B cell (primary cell): ENCODE measurements at regions not wholly inside any gene's neighbourhood (a gene's known extent, or its start where the extent isn't known, plus 50 kb on each side); places are given as distances from the start of the nearest gene placed in this dataset.

Experiments used
- ATAC-seq: fragments of 200-7000 bp; cut with Tn5 transposase; one replicate; pipeline ENCODE4 v1.10.0; 2021; ENCODE audit warnings: low read depth, mild to moderate bottlenecking, moderate number of reproducible peaks, moderate library complexity
- CTCF ChIA-PET: fragments of 350-600 bp; sonication (Branson Sonifier 250); formaldehyde crosslinking; loops from one replicate; lab custom pipeline; 2021; ENCODE audit warnings: antibody characterized with exemption, inconsistent platforms; lab: Charles Lee
- POLR2A ChIA-PET: fragments of 350-600 bp; sonication (Branson Sonifier 250); formaldehyde crosslinking; loops from one replicate; lab custom pipeline; 2021; ENCODE audit warnings: antibody characterized with exemption; lab: Charles Lee
- DNase-seq: peaks from one replicate; pipeline ENCODE4 v3.0.0; 2013
- H2AFZ ChIP-seq: 2 replicates; pipeline ENCODE4 v1.6.1; 2012; ENCODE audit warnings: mild to moderate bottlenecking, low read depth, low read length; ENCODE audit not compliant: insufficient read depth, poor library complexity, severe bottlenecking
- H3K27ac ChIP-seq, 2 donors: 1 replicate in 1 of 2; 2 replicates in 1 of 2; pipeline ENCODE4 v1.5.1; 2012 to 2013; ENCODE audit warnings: low read length in 2 of 2, mild to moderate bottlenecking in 2 of 2, moderate library complexity in 1 of 2
- H3K27me3 ChIP-seq, 4 experiments: fragments of 200-600 bp in 1 of 4; sonication (generic) in 1 of 4; replicated peaks in 1 of 4; 1 replicate in 2 of 4; 2 replicates in 2 of 4; pipeline versions ENCODE4 v1.6.1 to v1.7.0; 2013 to 2016; ENCODE audit warnings: low read length in 3 of 4, mild to moderate bottlenecking in 2 of 4, mixed read lengths in 1 of 4, moderate library complexity in 1 of 4; ENCODE audit not compliant: insufficient read depth in 4 of 4, control insufficient read depth in 3 of 4; ENCODE audit errors: control extremely low read depth in 1 of 4
- H3K36me3 ChIP-seq, 2 experiments: replicated peaks in 1 of 2; 1 replicate in 1 of 2; 2 replicates in 1 of 2; pipeline versions ENCODE4 v1.6.1 to v1.7.1; 2013; ENCODE audit warnings: low read length in 1 of 2; ENCODE audit not compliant: insufficient read depth in 2 of 2, control insufficient read depth in 1 of 2; ENCODE audit errors: control extremely low read depth in 1 of 2, extremely low read depth in 1 of 2
- H3K4me1 ChIP-seq, 2 donors: fragments of 200-600 bp in 1 of 2; sonication (generic) in 1 of 2; 1 replicate in 1 of 2; 2 replicates in 1 of 2; pipeline versions ENCODE4 v1.5.1 to v1.6.1; 2013 to 2017; ENCODE audit warnings: low read length in 2 of 2; ENCODE audit not compliant: control insufficient read depth in 2 of 2, insufficient read depth in 2 of 2
- H3K4me2 ChIP-seq: replicated peaks from 2 replicates; pipeline ENCODE3; 2012; ENCODE audit warnings: mild to moderate bottlenecking, low read depth, low read length; ENCODE audit not compliant: poor library complexity, severe bottlenecking
- H3K4me3 ChIP-seq, 5 experiments: fragments of 200-600 bp in 1 of 5; sonication (generic) in 1 of 5; 1 replicate in 3 of 5; 2 replicates in 2 of 5; pipeline versions ENCODE4 v1.5.1 to v1.7.0; 2011 to 2016; ENCODE audit warnings: low read length in 4 of 5, mild to moderate bottlenecking in 4 of 5, low read depth in 2 of 5, control low read depth in 1 of 5, moderate library complexity in 1 of 5; ENCODE audit not compliant: insufficient read depth in 1 of 5; ENCODE audit errors: control extremely low read depth in 1 of 5, extremely low read depth in 1 of 5
- H3K79me2 ChIP-seq: fragments of 200-600 bp; sonication (generic); one replicate; pipeline ENCODE4 v1.6.0; 2016; ENCODE audit warnings: low read length; ENCODE audit not compliant: control insufficient read depth, insufficient read depth
- H3K9ac ChIP-seq: fragments of 200-600 bp; sonication (generic); 2 replicates; pipeline ENCODE4 v1.6.1; 2017; ENCODE audit warnings: mild to moderate bottlenecking, low read length, moderate library complexity
- H3K9me3 ChIP-seq, 3 donors: one replicate each; pipeline versions ENCODE4 v1.6.1 to v1.7.1; 2013; ENCODE audit warnings: low read length in 2 of 3; ENCODE audit not compliant: control insufficient read depth in 2 of 3, insufficient read depth in 1 of 3; ENCODE audit errors: control extremely low read depth in 1 of 3
- H4K20me1 ChIP-seq: 2 replicates; pipeline ENCODE4 v1.6.0; 2012; ENCODE audit warnings: mild to moderate bottlenecking, low read length; ENCODE audit not compliant: insufficient read depth, control insufficient read depth, poor library complexity, severe bottlenecking
- H3K27ac Mint-ChIP-seq: one replicate; pipeline ENCODE4 v1.8.0; 2021; ENCODE audit warnings: mixed read lengths
- H3K27me3 Mint-ChIP-seq: one replicate; pipeline ENCODE4 v1.8.0; 2021; ENCODE audit warnings: mixed read lengths
- H3K4me1 Mint-ChIP-seq: one replicate; pipeline ENCODE4 v1.8.0; 2021; ENCODE audit warnings: mixed read lengths
- H3K4me3 Mint-ChIP-seq: one replicate; pipeline ENCODE4 v1.8.0; 2021; ENCODE audit warnings: mixed read lengths
- H3K9me3 Mint-ChIP-seq: one replicate; pipeline ENCODE4 v1.8.0; 2022; ENCODE audit warnings: mixed read lengths; ENCODE audit not compliant: insufficient read depth
- CTCF ChIP-seq: fragments of 200-600 bp; IDR thresholded peaks from one replicate; pipeline ENCODE4 v1.8.0; 2022; ENCODE audit warnings: antibody characterized with exemption, mild to moderate bottlenecking
- EZH2 ChIP-seq: IDR thresholded peaks from 2 replicates; pipeline ENCODE4 v1.6.1; 2012; ENCODE audit warnings: borderline replicate concordance, low read depth, mild to moderate bottlenecking, moderate library complexity, low read length; ENCODE audit not compliant: insufficient read depth, poor library complexity, severe bottlenecking
- WGBS: methylation state at CpG from one replicate; pipeline ENCODE4 v1.1.5; 2013; ENCODE audit warnings: missing lambda C conversion rate; ENCODE audit not compliant: insufficient coverage; 5-methylcytosine and 5-hydroxymethylcytosine counted together
- intact Hi-C: fragments of 100-400 bp; cut with micrococcal nuclease; formaldehyde crosslinking; loops from one replicate; pipeline ENCODE4 v1.10.0; 2022

GRCh38 chr7:15802425-15802824 lies 115.9 kb upstream of the MEOX2 start:
- peaks cover 0 to 3% (median 0%) of the 10 kb centered on the region in 3 donors for H3K9me3 ChIP-seq
- no peak overlapping the region for H3K4me3 ChIP-seq
- no peak overlapping the region for H3K27ac ChIP-seq
- ATAC-seq (no peak), DNase-seq (no peak)
- no peak for TF ChIP-seq EZH2
- no peak for TF ChIP-seq CTCF
- H3K36me3 ChIP-seq, result no peaks in the 10 kb centered on the region
- no peaks in the 10 kb centered on the region for H3K27me3 Mint-ChIP-seq
- H3K27ac Mint-ChIP-seq, result no peak overlapping the region
- H3K9me3 Mint-ChIP-seq, result no peaks in the 10 kb centered on the region
- H3K4me3 Mint-ChIP-seq, result no peak overlapping the region
- H3K9ac ChIP-seq, result no peak overlapping the region
- H2AFZ ChIP-seq, result no peak overlapping the region
- intact Hi-C loops, result no loop called here
- H3K4me2 ChIP-seq, result no peak overlapping the region
- H4K20me1 ChIP-seq, result no peaks in the 10 kb centered on the region
- no peaks in the 10 kb centered on the region for H3K4me1 ChIP-seq
- no peaks in the 10 kb centered on the region for H3K4me1 Mint-ChIP-seq
- no peaks in the 10 kb centered on the region for H3K27me3 ChIP-seq
- CTCF ChIA-PET, result no interaction called here
- no peaks in the 10 kb centered on the region for H3K79me2 ChIP-seq
- WGBS, result no CpG with 5 or more reads among the region's 1 CpG
- POLR2A ChIA-PET, result no interaction called here

GRCh38 chr7:15801551-15801950 lies 115.1 kb upstream of the MEOX2 start:
- no peak for DNase-seq
- Mint-ChIP-seq H3K4me3 (no peak overlapping the region), H3K4me1 (no peaks in the 10 kb centered on the region), H3K9me3 (no peaks in the 10 kb centered on the region), H3K27me3 (no peaks in the 10 kb centered on the region), H3K27ac (no peak overlapping the region)
- no peaks in the 10 kb centered on the region for H3K27me3 ChIP-seq
- no peaks in the 10 kb centered on the region for H4K20me1 ChIP-seq
- intact Hi-C loops, result no loop called here
- peaks cover 0 to 4% (median 0%) of the 10 kb centered on the region in 3 donors for H3K9me3 ChIP-seq
- no peak overlapping the region for H3K4me3 ChIP-seq
- ChIA-PET POLR2A (no interaction called here), CTCF (no interaction called here)
- WGBS, result no CpG with 5 or more reads among the region's 3 CpGs
- H3K79me2 ChIP-seq, result no peaks in the 10 kb centered on the region
- H3K4me2 ChIP-seq, result no peak overlapping the region
- TF ChIP-seq CTCF, result no peak
- TF ChIP-seq EZH2, result no peak
- no peaks in the 10 kb centered on the region for H3K4me1 ChIP-seq
- H2AFZ ChIP-seq, result no peak overlapping the region
- ATAC-seq, result no peak
- H3K9ac ChIP-seq, result no peak overlapping the region
- H3K36me3 ChIP-seq, result no peaks in the 10 kb centered on the region
- no peak overlapping the region for H3K27ac ChIP-seq
